GM12878 (cell line): ENCODE measurements at regions not wholly inside any gene's neighbourhood (a gene's known extent, or its start where the extent isn't known, plus 50 kb on each side); places are given as distances from the start of the nearest gene placed in this dataset.

ENCODE experiments used
- ATF7 ChIP-seq: fragments of 450-650 bp; IDR thresholded peaks from 2 replicates; pipeline ENCODE4 v1.6.1; 2016; ENCODE audit warnings: low read depth, mild to moderate bottlenecking
- BACH1 ChIP-seq: fragments of 450-650 bp; IDR thresholded peaks from 2 replicates; pipeline ENCODE4 v1.6.1; 2017; ENCODE audit warnings: mild to moderate bottlenecking, borderline replicate concordance
- CTCF ChIP-seq, 3 experiments: IDR thresholded peaks in 2 of 3; conservative IDR thresholded peaks in 1 of 3; 2 replicates each; pipeline ENCODE4 v1.5.1; 2011; ENCODE audit warnings: low read depth in 3 of 3, low read length in 3 of 3, mild to moderate bottlenecking in 3 of 3, control low read depth in 2 of 3, moderate library complexity in 2 of 3, inconsistent platforms in 1 of 3, mixed read lengths in 1 of 3; ENCODE audit not compliant: control insufficient read depth in 2 of 3, insufficient read depth in 1 of 3; ENCODE audit errors: extremely low read depth in 1 of 3
- ETV6 ChIP-seq, 2 experiments: fragments of 450-650 bp in 1 of 2; IDR thresholded peaks in 1 of 2; conservative IDR thresholded peaks in 1 of 2; 2 replicates each; pipeline ENCODE4 v1.6.1; 2014; ENCODE audit warnings: antibody characterized with exemption in 1 of 2, borderline replicate concordance in 1 of 2, low read depth in 1 of 2, mild to moderate bottlenecking in 1 of 2, moderate library complexity in 1 of 2
- HDAC2 ChIP-seq: fragments of 200-600 bp; sonication (generic); IDR thresholded peaks from 2 replicates; pipeline ENCODE4 v1.6.1; 2017
- HDGF ChIP-seq: fragments of 450-650 bp; IDR thresholded peaks from 2 replicates; pipeline ENCODE4 v1.6.1; 2016; ENCODE audit warnings: antibody characterized with exemption
- JUND ChIP-seq: IDR thresholded peaks from 2 replicates; pipeline ENCODE4 v1.6.1; 2012; ENCODE audit warnings: low read depth, mild to moderate bottlenecking, low read length, improper control_type of control experiment, moderate library complexity
- MXI1 ChIP-seq: fragments of 150-350 bp; IDR thresholded peaks from 2 replicates; pipeline ENCODE4 v1.6.1; 2011; ENCODE audit warnings: low read depth, mild to moderate bottlenecking, inconsistent platforms, low read length, improper control_type of control experiment
- NFIC ChIP-seq: IDR thresholded peaks from 2 replicates; pipeline ENCODE4 v1.6.1; 2012; ENCODE audit warnings: low read depth, mild to moderate bottlenecking, inconsistent platforms, low read length, moderate library complexity
- POLR2A ChIP-seq: IDR thresholded peaks from 2 replicates; pipeline ENCODE4 v1.6.1; 2011; ENCODE audit warnings: low read depth, mild to moderate bottlenecking, low read length
- YY1 ChIP-seq: IDR thresholded peaks from 2 replicates; pipeline ENCODE4 v1.6.1; 2011; ENCODE audit warnings: low read depth, mild to moderate bottlenecking, low read length

GRCh38 chr4:3372264-3372932 lies 69.4 kb upstream of the HGFAC start:
- TF ChIP-seq JUND (no peak), MXI1 (no peak), YY1 (no peak), NFIC (no peak), BACH1 (no peak), HDAC2 (no peak), POLR2A (no peak), CTCF (IDR thresholded peaks at IDR 0.05 in 2 of 3, conservative IDR thresholded peaks at IDR 0.05 in 1 of 3; ENCODE audit: control insufficient read depth in 2 of 3, extremely low read depth in 1 of 3, insufficient read depth in 1 of 3, low read depth in 3 of 3, low read length in 3 of 3) (no peak), ATF7 (no peak), HDGF (no peak), ETV6 (conservative IDR thresholded peaks at IDR 0.05 in 1 of 2, IDR thresholded peaks at IDR 0.05 in 1 of 2; ENCODE audit: borderline replicate concordance in 1 of 2, low read depth in 1 of 2) (no peak)
